ENCODE measurements at regions not wholly inside any gene's neighbourhood (a gene's known extent, or its start where the extent isn't known, plus 50 kb on each side); places are given as distances from the start of the nearest gene placed in this dataset.
A peak's percentile ranks its signal among the peaks of the same experiment; 100 is the strongest.

DNA sequence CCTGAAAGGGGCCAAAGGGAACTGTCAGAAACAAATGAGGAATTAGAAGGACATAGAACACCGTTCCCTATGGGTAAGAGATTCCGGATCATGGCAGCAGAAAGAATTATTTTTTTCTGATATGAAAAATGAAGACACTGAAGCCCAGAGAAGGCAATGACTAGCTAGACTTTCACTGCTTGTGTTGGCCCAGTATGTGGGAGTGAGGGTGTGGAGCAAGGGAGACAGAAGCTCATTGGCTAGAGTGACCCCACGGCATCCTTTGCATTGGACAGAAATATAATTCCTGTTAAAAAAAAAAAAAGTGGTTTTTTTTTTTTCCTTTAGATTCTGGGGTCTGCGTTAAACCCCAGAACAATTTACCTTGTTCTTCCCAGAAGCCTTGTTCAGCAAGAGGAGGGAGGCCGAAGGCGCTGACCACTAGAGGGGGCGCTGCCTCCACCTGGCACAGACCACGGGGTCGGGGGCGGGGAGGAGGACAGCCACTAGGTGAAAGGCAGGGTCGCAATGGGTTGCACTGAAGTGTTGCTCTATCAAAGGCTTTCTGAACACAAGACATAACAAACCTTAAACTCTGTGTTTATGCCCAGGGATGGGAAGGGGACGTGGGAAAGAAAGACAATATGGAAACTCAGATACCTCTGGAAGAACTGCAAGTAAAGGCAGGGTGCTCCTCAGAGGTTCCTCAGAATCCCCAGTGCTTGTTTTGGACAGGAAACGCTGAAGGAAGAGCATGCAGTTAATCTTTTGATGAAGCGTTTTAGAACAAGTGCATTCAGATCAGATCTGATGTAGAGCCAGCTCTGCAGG is 156.8 kb downstream of the KCNA5 start:
- no peaks in the 10 kb centered on the region for H3K27me3 ChIP-seq
- H3K4me3 ChIP-seq, result no peak overlapping the region
- peaks cover 0 to 5% of the 10 kb centered on the region in 2 donors for H3K4me1 ChIP-seq
- no peak for TF ChIP-seq POLR2A (IDR thresholded peaks at IDR 0.05)
- TF ChIP-seq, protein P1, sequence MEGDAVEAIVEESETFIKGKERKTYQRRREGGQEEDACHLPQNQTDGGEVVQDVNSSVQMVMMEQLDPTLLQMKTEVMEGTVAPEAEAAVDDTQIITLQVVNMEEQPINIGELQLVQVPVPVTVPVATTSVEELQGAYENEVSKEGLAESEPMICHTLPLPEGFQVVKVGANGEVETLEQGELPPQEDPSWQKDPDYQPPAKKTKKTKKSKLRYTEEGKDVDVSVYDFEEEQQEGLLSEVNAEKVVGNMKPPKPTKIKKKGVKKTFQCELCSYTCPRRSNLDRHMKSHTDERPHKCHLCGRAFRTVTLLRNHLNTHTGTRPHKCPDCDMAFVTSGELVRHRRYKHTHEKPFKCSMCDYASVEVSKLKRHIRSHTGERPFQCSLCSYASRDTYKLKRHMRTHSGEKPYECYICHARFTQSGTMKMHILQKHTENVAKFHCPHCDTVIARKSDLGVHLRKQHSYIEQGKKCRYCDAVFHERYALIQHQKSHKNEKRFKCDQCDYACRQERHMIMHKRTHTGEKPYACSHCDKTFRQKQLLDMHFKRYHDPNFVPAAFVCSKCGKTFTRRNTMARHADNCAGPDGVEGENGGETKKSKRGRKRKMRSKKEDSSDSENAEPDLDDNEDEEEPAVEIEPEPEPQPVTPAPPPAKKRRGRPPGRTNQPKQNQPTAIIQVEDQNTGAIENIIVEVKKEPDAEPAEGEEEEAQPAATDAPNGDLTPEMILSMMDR (IDR thresholded peaks at IDR 0.05 in 4 of 5, conservative IDR thresholded peaks at IDR 0.05 in 1 of 5), result peak; percentile 43 to 84 (median 64)
- peak; percentile 56 to 75 for ATAC-seq
- H3K27ac ChIP-seq, result no peak overlapping the region
- DNase-seq, result peak in 1 of 2 donors; percentile 26
- H3K9me3 ChIP-seq, result no peaks in the 10 kb centered on the region
- in situ Hi-C loops (cut with MboI; ENCODE audit: low sequenced_read_pairs in 4 of 4) (loop anchor here in 3 of 4 donors (10.0 to 25.0 kb wide), 2 partner anchors 237 to 244 kb away; partner anchors contain the start of gene NTF3 (in 1 of the 3)), intact Hi-C loops (cut with DNase I; ENCODE audit: low total_unique reads) (loop anchor here (1.0 kb wide), 1 partner anchor 242 kb away; no protein-coding TSS in a partner anchor)
- H3K36me3 ChIP-seq, result no peaks in the 10 kb centered on the region

DNA sequence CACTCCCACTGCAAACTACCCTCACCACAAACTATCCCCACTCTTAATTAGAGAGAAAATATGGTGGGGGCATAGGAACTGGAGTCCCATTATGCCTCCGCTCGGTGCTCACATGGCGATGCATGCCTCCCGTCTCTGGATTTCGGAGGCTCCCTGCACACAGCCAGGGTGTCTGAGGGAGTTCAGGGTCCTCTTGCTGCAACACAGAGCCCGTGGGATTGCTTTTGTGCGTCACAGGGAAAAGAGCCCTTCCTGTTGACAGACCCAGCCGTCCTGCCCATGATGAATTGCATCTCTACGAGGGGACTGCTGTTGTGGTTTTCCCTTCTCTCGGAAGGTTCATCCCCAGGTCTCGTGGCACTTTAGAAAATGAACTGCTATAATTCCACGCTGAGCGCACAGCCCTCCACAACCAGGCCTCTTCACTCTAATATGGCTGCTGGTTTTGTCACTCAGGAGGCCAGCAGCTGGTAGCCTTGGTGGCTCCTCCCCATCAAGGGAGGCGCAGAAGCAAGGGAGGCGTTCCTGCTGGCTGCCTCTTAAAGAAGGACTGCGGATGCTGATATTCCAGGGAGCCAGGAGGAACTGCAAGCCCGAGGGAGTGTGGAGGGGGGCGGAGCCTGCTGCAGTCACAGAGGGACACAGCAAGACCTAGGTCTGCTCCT is 158.0 kb downstream of the KCNA5 start:
- no peak overlapping the region for H3K4me3 ChIP-seq
- no peaks in the 10 kb centered on the region for H3K9me3 ChIP-seq
- TF ChIP-seq POLR2A (IDR thresholded peaks at IDR 0.05), result no peak
- TF ChIP-seq, protein P1 (IDR thresholded peaks at IDR 0.05 in 4 of 5, conservative IDR thresholded peaks at IDR 0.05 in 1 of 5), result no peak
- peaks cover 0 to 5% of the 10 kb centered on the region in 2 donors for H3K4me1 ChIP-seq
- H3K36me3 ChIP-seq, result no peaks in the 10 kb centered on the region
- no peak overlapping the region for H3K27ac ChIP-seq
- in situ Hi-C loops (cut with MboI; ENCODE audit: low sequenced_read_pairs in 4 of 4), result loop anchor here in 3 of 4 donors (10.0 to 25.0 kb wide), 2 partner anchors 236 to 243 kb away; partner anchors contain the start of gene NTF3 (in 1 of the 3)
- DNase-seq (no peak), ATAC-seq (no peak)
- intact Hi-C loops (cut with DNase I; ENCODE audit: low total_unique reads), result no loop called here
- no peaks in the 10 kb centered on the region for H3K27me3 ChIP-seq

DNA sequence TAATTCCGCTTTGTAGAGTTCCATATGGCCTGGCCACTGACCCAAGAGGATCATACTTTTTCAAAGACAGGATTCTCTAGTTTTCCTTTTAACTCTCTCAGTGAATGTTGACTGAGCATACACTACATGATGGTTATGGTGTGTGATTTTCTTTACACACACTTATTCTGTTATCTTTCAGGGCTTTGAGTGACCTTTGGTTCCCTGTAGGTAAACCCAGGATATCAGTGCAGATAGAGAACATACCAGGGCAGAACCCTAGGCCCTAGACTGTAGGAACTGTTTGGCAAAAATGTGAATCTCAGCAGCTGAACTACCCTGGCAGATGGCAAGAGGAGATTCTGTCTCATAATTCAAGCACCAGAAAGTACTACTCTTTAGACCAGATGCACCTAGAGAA is 159.6 kb downstream of the KCNA5 start:
- intact Hi-C loops (cut with DNase I; ENCODE audit: low total_unique reads), result no loop called here
- in situ Hi-C loops (cut with MboI; ENCODE audit: low sequenced_read_pairs in 4 of 4), result loop anchor here in 3 of 4 donors (10.0 to 25.0 kb wide), 2 partner anchors 234 to 242 kb away; partner anchors contain the start of gene NTF3 (in 1 of the 3)
- Histone ChIP-seq H3K36me3 (no peaks in the 10 kb centered on the region), H3K4me3 (no peak overlapping the region), H3K9me3 (no peaks in the 10 kb centered on the region), H3K27me3 (no peaks in the 10 kb centered on the region), H3K4me1 (peaks cover 0 to 5% of the 10 kb centered on the region in 2 donors), H3K27ac (no peak overlapping the region)
- TF ChIP-seq POLR2A (IDR thresholded peaks at IDR 0.05), result no peak
- TF ChIP-seq, protein P1 (IDR thresholded peaks at IDR 0.05 in 4 of 5, conservative IDR thresholded peaks at IDR 0.05 in 1 of 5), result no peak
- DNase-seq, result no peak
- ATAC-seq, result no peak

DNA sequence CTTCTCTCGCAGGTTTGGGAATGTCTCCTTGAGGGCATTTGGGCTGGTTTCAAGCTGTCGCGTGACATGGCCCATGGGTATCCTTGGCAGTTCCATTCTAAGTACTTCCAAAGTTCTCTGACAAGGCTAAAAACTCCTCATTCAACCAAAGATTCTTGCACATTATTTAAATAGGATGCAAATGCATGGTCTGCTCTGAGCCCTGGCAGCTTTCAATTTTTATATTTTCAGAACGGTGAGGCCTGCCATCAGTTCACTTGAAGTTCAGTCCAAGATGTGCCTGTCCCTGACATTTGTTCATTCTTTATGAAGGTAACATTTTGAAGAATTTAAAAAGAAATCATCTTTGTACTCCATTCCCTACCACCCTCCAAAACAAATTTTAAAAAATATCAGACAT is 160.0 kb downstream of the KCNA5 start:
- no peak for ATAC-seq
- Histone ChIP-seq H3K36me3 (no peaks in the 10 kb centered on the region), H3K27me3 (no peaks in the 10 kb centered on the region), H3K4me3 (no peak overlapping the region), H3K4me1 (peaks cover 0 to 5% of the 10 kb centered on the region in 2 donors), H3K9me3 (no peaks in the 10 kb centered on the region), H3K27ac (no peak overlapping the region)
- in situ Hi-C loops (cut with MboI; ENCODE audit: low sequenced_read_pairs in 4 of 4), result loop anchor here in 3 of 4 donors (10.0 to 25.0 kb wide), 2 partner anchors 234 to 241 kb away; partner anchors contain the start of gene NTF3 (in 1 of the 3)
- no peak for DNase-seq
- TF ChIP-seq, protein P1 (IDR thresholded peaks at IDR 0.05 in 4 of 5, conservative IDR thresholded peaks at IDR 0.05 in 1 of 5), result no peak
- TF ChIP-seq POLR2A (IDR thresholded peaks at IDR 0.05), result no peak
- intact Hi-C loops (cut with DNase I; ENCODE audit: low total_unique reads), result no loop called here

Measured in gastrocnemius medialis (tissue), 4 donors.